KMS-11 (cell line): ENCODE measurements at regions not wholly inside any gene's neighbourhood (a gene's known extent, or its start where the extent isn't known, plus 50 kb on each side); places are given as distances from the start of the nearest gene placed in this dataset.

ENCODE experiments used
- H2AFZ ChIP-seq: fragments of 200-600 bp; sonication (generic); 2 replicates; pipeline ENCODE4 v1.6.1; 2016; ENCODE audit warnings: antibody characterized with exemption, mixed run types, low read depth
- H3K27ac ChIP-seq: fragments of 200-600 bp; sonication (generic); 2 replicates; pipeline ENCODE4 v1.6.1; 2016; ENCODE audit warnings: mild to moderate bottlenecking, mixed run types
- H3K27me3 ChIP-seq: fragments of 200-600 bp; sonication (generic); 2 replicates; pipeline ENCODE4 v1.6.1; 2017; ENCODE audit warnings: mild to moderate bottlenecking, low read depth, mixed run types, moderate library complexity; ENCODE audit not compliant: insufficient read depth
- H3K36me3 ChIP-seq: fragments of 200-600 bp; sonication (generic); 2 replicates; pipeline ENCODE4 v1.6.1; 2017; ENCODE audit warnings: mild to moderate bottlenecking, mixed run types; ENCODE audit not compliant: insufficient read depth
- H3K4me1 ChIP-seq: fragments of 200-600 bp; sonication (generic); 2 replicates; pipeline ENCODE4 v1.6.1; 2016; ENCODE audit warnings: mild to moderate bottlenecking, low read depth, mixed run types; ENCODE audit not compliant: poor library complexity, severe bottlenecking
- H3K4me2 ChIP-seq: fragments of 200-600 bp; sonication (generic); 2 replicates; pipeline ENCODE4 v1.7.0; 2016; ENCODE audit warnings: mild to moderate bottlenecking, mixed run types
- H3K4me3 ChIP-seq: fragments of 200-600 bp; sonication (generic); IDR thresholded peaks from 2 replicates; pipeline ENCODE4 v1.6.1; 2017; ENCODE audit warnings: low read depth, low read length, mixed read lengths; ENCODE audit not compliant: insufficient read depth
- H3K79me2 ChIP-seq: fragments of 200-600 bp; sonication (generic); 2 replicates; pipeline ENCODE4 v1.6.1; 2016; ENCODE audit warnings: low read depth, mixed run types; ENCODE audit not compliant: insufficient read depth
- H3K9ac ChIP-seq: fragments of 200-600 bp; sonication (generic); 2 replicates; pipeline ENCODE4 v1.6.1; 2016; ENCODE audit warnings: mild to moderate bottlenecking, mixed run types
- H4K20me1 ChIP-seq: fragments of 200-600 bp; sonication (generic); 2 replicates; pipeline ENCODE4 v1.6.1; 2016; ENCODE audit warnings: mild to moderate bottlenecking, mixed run types; ENCODE audit not compliant: insufficient read depth
- TF ChIP-seq, protein P1 (sequence below): fragments of 200-600 bp; sonication (generic); conservative IDR thresholded peaks from 2 replicates; pipeline ENCODE4 v1.6.1; 2017; ENCODE audit warnings: low read depth, mild to moderate bottlenecking, antibody characterized with exemption, low read length, moderate library complexity, mixed read lengths

DNA sequence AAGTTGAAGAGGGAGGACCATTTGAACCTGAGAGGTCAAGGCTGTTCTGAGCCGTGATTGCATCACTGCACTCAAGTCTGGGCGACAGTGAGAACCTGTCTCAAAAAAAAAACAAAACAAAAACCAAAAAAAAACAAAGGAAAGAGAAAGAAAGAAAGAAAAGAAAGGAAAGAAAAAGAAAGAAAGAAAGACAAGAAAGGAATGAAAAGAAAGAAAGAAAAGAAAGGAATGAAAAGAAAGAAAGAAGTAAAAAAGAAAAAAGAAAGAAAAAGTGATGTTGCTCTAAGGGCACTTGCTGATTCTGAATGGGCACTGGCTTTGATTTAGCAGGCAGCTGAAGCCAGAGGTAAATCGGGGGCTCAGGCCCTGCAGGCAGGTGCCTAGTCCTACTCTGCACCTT, 161.0 kb downstream of the MCHR2 start:
- Histone ChIP-seq H3K4me3 (no peak overlapping the region), H3K4me1 (no peaks in the 10 kb centered on the region), H3K79me2 (no peaks in the 10 kb centered on the region), H3K27ac (no peak overlapping the region), H3K4me2 (no peak overlapping the region), H3K36me3 (no peaks in the 10 kb centered on the region), H3K9ac (no peak overlapping the region), H2AFZ (no peak overlapping the region), H4K20me1 (no peaks in the 10 kb centered on the region), H3K27me3 (no peaks in the 10 kb centered on the region)
- TF ChIP-seq, protein P1, sequence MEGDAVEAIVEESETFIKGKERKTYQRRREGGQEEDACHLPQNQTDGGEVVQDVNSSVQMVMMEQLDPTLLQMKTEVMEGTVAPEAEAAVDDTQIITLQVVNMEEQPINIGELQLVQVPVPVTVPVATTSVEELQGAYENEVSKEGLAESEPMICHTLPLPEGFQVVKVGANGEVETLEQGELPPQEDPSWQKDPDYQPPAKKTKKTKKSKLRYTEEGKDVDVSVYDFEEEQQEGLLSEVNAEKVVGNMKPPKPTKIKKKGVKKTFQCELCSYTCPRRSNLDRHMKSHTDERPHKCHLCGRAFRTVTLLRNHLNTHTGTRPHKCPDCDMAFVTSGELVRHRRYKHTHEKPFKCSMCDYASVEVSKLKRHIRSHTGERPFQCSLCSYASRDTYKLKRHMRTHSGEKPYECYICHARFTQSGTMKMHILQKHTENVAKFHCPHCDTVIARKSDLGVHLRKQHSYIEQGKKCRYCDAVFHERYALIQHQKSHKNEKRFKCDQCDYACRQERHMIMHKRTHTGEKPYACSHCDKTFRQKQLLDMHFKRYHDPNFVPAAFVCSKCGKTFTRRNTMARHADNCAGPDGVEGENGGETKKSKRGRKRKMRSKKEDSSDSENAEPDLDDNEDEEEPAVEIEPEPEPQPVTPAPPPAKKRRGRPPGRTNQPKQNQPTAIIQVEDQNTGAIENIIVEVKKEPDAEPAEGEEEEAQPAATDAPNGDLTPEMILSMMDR = no peak

DNA sequence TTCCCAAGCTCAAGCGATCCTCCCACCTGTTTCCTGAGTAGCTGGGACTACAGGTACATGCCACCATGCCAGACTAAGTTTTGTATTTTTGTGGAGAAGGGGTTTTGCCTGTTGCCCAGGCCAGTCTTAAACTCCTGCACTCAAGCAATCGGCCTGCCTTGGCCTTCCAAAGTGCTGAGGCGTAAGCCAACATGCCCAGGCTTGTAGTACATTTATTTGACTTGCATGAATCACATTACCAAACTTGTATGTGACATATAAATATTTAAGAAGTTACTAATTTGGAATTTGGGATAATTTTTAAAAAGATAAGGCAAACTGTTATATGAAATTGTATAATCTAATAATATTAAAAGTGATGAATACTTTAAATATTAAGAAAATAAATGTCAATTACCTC, 157.6 kb downstream of the MCHR2 start:
- Histone ChIP-seq H4K20me1 (no peaks in the 10 kb centered on the region), H3K79me2 (no peaks in the 10 kb centered on the region), H3K4me3 (no peak overlapping the region), H3K27me3 (no peaks in the 10 kb centered on the region), H3K27ac (no peak overlapping the region), H2AFZ (no peak overlapping the region), H3K36me3 (no peaks in the 10 kb centered on the region), H3K4me1 (no peaks in the 10 kb centered on the region), H3K4me2 (no peak overlapping the region), H3K9ac (no peak overlapping the region)
- TF ChIP-seq, protein P1 = no peak

DNA sequence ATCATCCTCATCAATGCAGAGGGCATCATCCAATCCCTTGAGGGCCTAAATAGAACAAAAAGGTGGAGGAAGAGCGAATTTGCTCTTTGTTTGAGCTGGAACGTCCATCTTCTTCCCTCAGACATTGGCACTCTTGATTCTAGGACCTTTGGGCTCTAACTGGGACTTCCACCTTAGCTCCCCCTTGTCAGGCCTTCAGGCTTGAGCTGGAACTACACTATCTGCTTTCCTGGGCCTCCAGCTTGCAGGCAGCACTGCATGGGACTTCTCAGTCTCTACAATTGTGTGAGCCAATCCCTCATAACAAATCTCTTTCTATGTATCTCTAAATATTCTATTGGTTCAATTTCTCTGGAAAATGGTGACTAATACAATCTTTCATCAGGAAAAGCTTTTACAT, 155.4 kb downstream of the MCHR2 start:
- TF ChIP-seq, protein P1 = no peak
- no peaks in the 10 kb centered on the region for H3K27me3 ChIP-seq
- no peaks in the 10 kb centered on the region for H3K79me2 ChIP-seq
- H3K36me3 ChIP-seq = no peaks in the 10 kb centered on the region
- no peak overlapping the region for H3K27ac ChIP-seq
- H3K4me1 ChIP-seq = no peaks in the 10 kb centered on the region
- no peak overlapping the region for H3K9ac ChIP-seq
- no peak overlapping the region for H3K4me3 ChIP-seq
- H2AFZ ChIP-seq = no peak overlapping the region
- no peaks in the 10 kb centered on the region for H4K20me1 ChIP-seq
- no peak overlapping the region for H3K4me2 ChIP-seq

DNA sequence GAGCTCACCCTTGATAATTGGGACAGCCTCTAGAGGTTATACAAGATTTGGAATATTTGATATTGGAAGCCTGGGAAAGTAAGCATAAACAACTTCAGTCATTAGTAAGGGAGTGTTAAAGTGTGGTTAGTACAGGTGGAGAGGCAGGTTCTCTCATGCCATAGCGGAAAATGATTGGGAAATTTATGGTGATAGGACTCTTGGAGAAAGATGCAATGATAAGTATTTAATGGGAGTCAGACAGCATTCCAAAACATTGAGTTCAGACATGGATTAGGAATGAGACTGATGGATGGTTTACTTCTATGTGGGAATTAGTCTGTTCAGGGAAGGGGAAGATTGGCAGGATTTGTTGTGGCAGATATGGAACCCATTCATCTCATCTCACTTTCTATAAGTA, 152.7 kb downstream of the MCHR2 start:
- H3K36me3 ChIP-seq = no peaks in the 10 kb centered on the region
- H3K4me2 ChIP-seq = no peak overlapping the region
- no peak overlapping the region for H3K27ac ChIP-seq
- H4K20me1 ChIP-seq = no peaks in the 10 kb centered on the region
- no peaks in the 10 kb centered on the region for H3K79me2 ChIP-seq
- no peak overlapping the region for H2AFZ ChIP-seq
- TF ChIP-seq, protein P1 = no peak
- H3K4me3 ChIP-seq = no peak overlapping the region
- H3K4me1 ChIP-seq = no peaks in the 10 kb centered on the region
- H3K9ac ChIP-seq = no peak overlapping the region
- no peaks in the 10 kb centered on the region for H3K27me3 ChIP-seq

DNA sequence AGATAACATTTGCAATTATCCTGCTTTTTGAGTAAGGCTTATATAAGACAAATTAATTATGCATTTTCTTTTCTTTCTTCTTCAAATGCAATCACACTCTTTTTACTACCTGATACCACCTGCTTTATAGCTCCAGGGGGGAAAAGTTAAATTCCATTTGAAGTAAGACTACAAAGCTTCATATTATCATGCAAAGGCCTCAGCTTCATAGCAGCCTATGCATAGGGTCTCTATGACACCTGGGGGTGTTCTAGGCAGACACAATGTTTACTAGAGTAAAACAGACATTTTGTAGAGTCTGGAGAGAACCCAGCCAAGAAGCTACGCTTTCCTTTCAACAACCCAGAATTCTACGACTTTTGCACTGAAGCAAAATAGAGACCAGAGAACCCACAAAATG, 148.0 kb downstream of the MCHR2 start:
- no peaks in the 10 kb centered on the region for H3K4me1 ChIP-seq
- H3K4me2 ChIP-seq = no peak overlapping the region
- no peak overlapping the region for H3K4me3 ChIP-seq

More for the DNA sequence above, 148.0 kb downstream of the MCHR2 start:
- no peaks in the 10 kb centered on the region for H3K36me3 ChIP-seq
- TF ChIP-seq, protein P1 = no peak
- H2AFZ ChIP-seq = no peak overlapping the region
- H3K9ac ChIP-seq = no peak overlapping the region
- H3K27me3 ChIP-seq = no peaks in the 10 kb centered on the region
- H3K79me2 ChIP-seq = no peaks in the 10 kb centered on the region
- H4K20me1 ChIP-seq = no peaks in the 10 kb centered on the region
- H3K27ac ChIP-seq = no peak overlapping the region
